Femur (tissue), 1 donor: ENCODE measurements at regions not wholly inside any gene's neighbourhood (a gene's known extent, or its start where the extent isn't known, plus 50 kb on each side); places are given as distances from the start of the nearest gene placed in this dataset.
A peak's percentile ranks its signal among the peaks of the same experiment; 100 is the strongest.
"Not testable (repeated sequence)": the region's sequence is repeated elsewhere in the genome, so short reads cannot be mapped to it uniquely, and the experiment has no call there.

Source experiments
- DNase-seq: peaks from one replicate; pipeline ENCODE4 v3.0.0-alpha.2; 2017

- DNase-seq: peak; percentile 54
Measured at GRCh38 chr9:80503671-80504281, 932.0 kb downstream of the TLE4 start.

GRCh38 chr9:80502306-80502705 lies 930.5 kb downstream of the TLE4 start:
- DNase-seq: no peak

- DNase-seq: no peak
Measured at GRCh38 chr9:80501635-80502034, 929.9 kb downstream of the TLE4 start.

GRCh38 chr9:80500300-80500699 lies 928.5 kb downstream of the TLE4 start:
- DNase-seq: no peak

- no peak for DNase-seq
Measured at GRCh38 chr9:80498001-80498555, 926.3 kb downstream of the TLE4 start.

GRCh38 chr9:80496901-80497556 lies 925.3 kb downstream of the TLE4 start:
- no peak for DNase-seq

GRCh38 chr9:80493258-80493657 lies 921.5 kb downstream of the TLE4 start:
- DNase-seq: no peak

- no peak for DNase-seq
Measured at GRCh38 chr9:80492221-80492620, 920.5 kb downstream of the TLE4 start.

- DNase-seq: no peak
Measured at GRCh38 chr9:80491086-80491696, 919.4 kb downstream of the TLE4 start.

GRCh38 chr9:80489329-80489728 lies 917.6 kb downstream of the TLE4 start:
- DNase-seq: no peak

- no peak for DNase-seq
Measured at GRCh38 chr9:80485420-80486250, 913.9 kb downstream of the TLE4 start.

GRCh38 chr9:80482251-80482650 lies 910.5 kb downstream of the TLE4 start:
- DNase-seq: not testable (repeated sequence)

GRCh38 chr9:80467632-80468031 lies 895.9 kb downstream of the TLE4 start:
- DNase-seq: no peak

GRCh38 chr9:80465556-80465955 lies 893.8 kb downstream of the TLE4 start:
- no peak for DNase-seq

- DNase-seq: no peak
Measured at GRCh38 chr9:80449513-80449912, 877.7 kb downstream of the TLE4 start.

- DNase-seq: no peak
Measured at GRCh38 chr9:80448996-80449395, 877.2 kb downstream of the TLE4 start.

- DNase-seq: no peak
Measured at GRCh38 chr9:80447876-80448275, 876.1 kb downstream of the TLE4 start.

GRCh38 chr9:80440724-80441123 lies 869.0 kb downstream of the TLE4 start:
- DNase-seq: no peak

- DNase-seq: no peak
Measured at GRCh38 chr9:80437825-80438224, 866.1 kb downstream of the TLE4 start.

GRCh38 chr9:80437091-80437640 lies 865.4 kb downstream of the TLE4 start:
- DNase-seq: no peak

GRCh38 chr9:80435591-80435990 lies 863.8 kb downstream of the TLE4 start:
- DNase-seq: no peak

GRCh38 chr9:80426992-80427391 lies 855.2 kb downstream of the TLE4 start:
- no peak for DNase-seq

GRCh38 chr9:80417211-80417773 lies 845.5 kb downstream of the TLE4 start:
- DNase-seq: no peak
